GM18873 (cell line): ENCODE measurements at regions not wholly inside any gene's neighbourhood (a gene's known extent, or its start where the extent isn't known, plus 50 kb on each side); places are given as distances from the start of the nearest gene placed in this dataset.

ENCODE experiments used
- ATAC-seq: cut with Tn5 transposase; IDR thresholded peaks from one replicate; pipeline ENCODE4 v1.9.1; 2021; ENCODE audit warnings: mild to moderate bottlenecking, moderate library complexity, moderate number of reproducible peaks; ENCODE audit not compliant: unreplicated experiment, low FRiP score

DNA sequence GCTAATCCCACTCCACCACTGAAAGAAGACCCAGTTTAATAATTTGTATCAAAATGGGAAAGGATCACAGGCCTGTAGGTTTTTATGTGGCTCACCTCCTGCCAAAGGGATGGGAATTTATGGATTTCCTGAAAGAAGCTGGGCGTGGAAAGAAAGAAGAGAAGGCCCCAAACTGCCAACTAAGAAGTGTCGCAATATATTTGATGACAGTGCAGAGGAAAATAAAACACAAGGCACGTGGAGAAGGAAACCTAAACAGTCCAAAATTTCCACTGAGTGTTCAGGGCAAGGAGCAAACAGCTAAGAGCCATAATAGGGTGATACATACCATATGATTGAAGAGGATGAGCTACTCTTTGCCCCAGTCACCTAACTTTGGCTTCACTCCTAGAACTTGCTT, 667.2 kb downstream of the GATA3 start:
- no peak for ATAC-seq

DNA sequence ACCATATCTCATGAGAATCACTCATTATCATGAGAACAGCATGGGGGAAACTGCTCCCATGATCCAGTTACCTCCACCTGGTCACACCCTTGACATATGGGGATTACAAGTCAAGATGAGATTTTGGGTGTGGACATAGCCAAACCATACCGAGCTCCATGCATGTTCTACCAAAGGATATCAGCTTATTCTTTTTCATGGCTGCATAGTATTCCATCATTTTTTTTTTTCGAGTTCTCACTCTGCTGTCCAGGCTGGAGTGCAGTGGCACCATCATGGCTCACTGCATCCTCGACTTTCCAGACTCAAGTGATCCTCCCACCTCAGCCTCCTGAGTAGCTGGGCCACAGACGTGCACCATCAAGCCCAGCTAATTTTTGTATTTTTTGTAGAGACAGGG, 668.3 kb downstream of the GATA3 start:
- no peak for ATAC-seq

DNA sequence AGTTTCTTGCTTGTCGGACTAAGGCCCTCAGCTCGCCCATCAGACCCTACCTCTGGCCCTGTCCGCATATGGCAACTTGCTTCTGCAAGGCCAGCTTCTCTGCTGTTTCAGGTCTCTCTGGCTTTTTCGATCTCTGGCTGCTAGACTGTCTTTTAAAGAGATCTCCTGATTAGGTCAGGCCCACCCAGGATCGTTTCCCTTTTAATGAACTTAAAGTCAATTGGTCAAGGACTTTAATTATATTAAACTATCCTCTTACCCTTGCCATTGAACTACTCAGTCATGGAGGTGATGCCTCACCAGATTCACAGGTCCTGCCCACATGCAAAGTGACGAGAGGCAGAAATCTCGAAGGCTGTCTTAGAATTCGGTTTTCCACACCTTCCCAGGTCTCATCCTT, 670.9 kb downstream of the GATA3 start:
- ATAC-seq, result no peak

DNA sequence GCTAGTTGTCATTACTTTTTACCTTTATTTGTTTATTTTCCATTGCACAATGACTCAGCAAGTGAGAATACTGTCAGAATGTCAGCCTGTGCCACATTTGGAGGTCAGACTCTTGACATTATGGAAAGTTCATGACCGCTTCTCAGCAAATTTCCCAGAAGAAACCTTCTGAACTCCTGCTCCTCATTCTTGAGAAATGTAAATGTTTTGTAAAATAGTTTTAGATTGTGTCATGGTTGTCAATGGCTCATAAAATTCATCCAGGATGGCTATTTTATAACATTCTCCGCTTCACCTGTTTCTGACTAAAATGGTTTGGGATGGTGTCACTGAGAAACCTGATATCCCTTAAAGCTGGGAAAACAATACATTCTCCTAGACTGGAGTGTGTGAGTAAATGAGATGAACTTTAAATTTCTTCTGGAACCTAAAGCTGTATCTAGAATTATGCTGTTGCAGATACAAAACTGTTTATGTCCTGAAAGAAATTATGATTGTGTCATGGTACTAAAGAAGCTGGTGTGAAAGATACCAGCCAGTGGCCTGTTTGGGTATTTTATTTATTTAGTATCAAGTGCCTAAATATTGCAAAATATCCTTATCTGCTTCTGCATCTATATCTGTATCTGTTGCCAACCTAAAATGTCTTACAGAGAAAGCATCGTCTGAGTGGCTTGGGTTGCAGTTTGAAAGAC, 671.7 kb downstream of the GATA3 start:
- ATAC-seq, result no peak

DNA sequence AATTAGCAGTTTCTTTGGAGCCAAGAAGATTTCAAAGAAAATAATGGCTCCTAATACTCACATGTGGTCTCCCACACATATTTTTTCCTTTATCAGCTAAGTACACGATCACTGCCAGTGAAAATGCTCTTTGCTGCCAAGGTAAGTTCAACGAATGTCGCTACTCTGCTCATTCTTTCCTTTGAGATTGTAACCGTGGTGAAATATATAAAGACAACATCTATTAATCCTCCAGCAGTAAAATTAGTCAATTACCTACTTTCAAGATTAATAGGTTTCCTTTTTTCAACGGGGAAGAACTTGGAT, 672.2 kb downstream of the GATA3 start:
- ATAC-seq, result no peak

DNA sequence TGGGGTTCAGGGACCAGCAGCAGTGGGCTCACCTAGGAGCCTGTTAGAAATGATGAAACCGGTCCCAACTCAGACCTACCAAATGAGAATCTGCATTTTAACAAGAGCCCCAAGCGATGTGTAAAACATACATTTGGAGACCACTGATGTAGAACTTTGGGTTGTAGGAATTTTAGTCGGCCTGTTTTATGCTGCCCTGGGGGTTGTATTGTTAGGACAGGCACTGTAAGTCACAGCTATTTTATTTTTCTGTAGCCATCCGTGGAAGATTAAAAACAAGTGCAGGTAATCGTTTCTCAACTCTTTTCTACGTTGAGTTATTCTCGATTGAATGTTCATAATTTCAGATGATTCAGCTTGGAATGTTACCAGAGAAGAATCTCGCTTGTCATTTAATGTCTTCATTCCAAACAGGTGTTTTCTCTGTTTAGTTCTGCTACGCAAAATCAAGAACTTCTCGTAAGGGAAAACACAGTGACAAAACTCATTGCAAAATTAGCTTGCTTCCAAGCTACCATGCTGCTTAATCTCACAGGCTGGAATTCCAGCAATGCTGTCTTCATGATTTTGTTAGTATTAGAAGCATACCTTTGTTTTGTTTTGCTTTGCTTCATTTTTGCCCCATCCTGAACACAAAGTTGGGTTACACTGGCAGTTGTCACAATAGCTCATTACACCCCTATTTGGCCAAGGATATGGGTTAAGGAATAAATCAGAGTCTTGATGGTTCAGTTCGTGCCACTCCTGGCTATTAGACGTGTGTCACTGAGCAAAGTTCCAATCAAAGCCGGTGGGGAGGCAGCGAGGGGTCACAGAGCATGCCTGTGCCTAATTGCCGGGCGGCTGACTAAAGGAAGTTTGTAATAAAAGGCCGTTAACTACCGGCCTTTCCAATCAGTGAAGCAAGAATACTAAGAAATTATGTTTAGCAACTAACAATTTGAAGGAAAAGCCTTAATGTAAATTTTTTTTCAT, 676.9 kb downstream of the GATA3 start:
- ATAC-seq, result no peak

DNA sequence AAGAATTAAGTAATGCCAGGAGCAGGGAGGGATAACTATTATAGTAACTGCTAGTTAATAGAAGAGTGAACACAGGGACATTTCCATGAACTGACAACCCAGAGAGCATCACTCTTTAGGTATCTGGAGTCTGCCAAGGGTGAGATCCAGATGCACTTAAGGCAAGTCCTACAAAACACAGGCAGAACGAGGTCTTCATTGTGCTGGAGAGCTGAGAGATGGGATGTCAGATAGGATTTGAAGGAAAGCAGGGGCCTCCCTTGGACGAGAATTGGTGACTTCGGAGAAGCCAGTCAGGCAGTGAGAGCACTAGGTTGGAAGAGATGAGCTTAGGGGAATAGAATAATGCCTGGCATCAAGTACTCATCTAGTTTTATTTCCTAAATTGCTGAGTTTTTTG, 684.5 kb downstream of the GATA3 start:
- ATAC-seq, result no peak

DNA sequence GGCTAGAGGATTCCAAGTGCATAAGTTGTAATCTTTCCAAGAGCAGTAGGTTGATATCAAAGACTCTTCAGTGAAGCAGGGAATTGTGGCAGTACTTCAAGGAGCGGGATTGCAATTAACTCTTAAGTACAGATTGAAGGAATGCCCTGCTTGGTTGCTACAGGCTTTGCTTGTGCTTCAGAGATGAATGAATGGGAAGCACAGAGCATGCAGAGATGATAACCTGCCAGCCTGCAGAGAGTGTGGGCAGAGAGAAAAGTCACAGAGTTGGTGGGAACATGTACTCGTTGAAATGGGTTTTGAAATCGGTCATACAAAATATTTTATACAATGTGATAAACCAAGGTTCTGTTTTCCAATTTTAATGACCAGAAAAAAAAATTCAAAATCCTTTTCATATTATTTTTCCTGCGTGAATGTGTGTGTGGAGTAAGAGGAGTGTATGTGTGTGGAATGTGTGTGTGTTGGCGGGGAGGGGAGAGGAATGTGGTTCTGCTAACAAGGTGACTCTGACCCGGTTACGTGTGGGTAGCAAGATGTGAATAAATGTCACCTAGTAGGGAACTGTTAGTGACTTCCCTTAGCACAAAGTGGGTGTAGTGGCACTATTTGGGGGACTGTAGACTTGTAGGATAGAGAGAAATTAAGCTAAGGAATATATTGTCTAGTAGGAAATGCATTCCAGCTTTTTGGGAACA, 697.8 kb downstream of the GATA3 start:
- ATAC-seq, result no peak

DNA sequence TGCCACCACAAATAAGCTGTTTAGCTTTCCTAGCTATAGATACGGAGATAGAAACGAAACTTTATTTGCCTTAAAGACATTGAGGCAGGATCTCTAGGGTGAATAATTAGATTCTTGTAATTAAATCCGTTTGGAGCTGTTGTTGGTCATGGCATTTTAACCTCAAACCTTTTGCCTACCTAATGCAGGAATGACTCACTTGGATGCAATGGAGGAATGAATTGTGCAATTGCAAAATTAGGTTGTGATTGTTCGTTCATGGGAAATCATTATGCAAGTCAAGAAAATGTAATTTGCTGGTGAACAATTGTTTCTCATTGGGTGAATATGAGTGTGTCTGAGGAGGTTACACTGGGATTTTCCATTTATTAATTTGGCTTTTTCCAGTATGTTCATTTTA, 703.5 kb downstream of the GATA3 start:
- no peak for ATAC-seq

DNA sequence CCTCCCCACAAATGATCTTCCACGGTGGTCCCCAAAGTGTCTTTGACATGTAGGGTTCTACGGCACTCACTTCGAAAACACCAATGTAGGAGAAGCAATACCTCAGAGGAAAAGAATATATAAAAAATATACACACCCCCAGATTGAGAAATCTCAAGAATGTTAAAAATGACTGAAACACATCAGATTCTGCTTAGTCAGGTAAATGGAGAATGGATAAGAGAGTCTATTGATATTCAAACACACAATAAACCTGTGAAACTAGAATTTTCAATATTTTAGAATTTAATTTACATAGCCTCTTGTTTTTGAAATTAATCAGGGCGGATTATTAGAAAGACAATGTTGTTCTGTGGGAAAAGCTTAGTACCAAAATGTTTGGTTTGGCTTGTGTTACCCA, 712.4 kb downstream of the GATA3 start:
- no peak for ATAC-seq

DNA sequence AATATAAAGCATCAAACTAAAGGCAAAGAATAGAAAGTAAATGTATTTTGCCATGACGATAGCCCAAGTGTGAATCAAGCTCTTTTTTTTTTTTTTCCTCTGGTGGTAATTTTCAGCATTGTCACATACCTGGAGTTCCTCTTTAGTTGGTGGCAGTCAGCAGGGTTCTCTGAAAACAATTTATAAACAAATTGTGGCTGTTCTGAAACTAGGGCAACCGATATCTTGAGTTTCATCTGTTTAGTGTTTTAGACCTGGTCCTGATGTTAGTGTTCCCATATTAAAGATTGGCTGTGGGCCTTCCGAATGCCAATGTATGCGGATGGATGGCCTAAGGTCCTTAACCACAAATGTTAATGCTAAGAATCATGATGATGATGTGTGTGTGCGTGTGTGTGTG, 713.1 kb downstream of the GATA3 start:
- no peak for ATAC-seq

DNA sequence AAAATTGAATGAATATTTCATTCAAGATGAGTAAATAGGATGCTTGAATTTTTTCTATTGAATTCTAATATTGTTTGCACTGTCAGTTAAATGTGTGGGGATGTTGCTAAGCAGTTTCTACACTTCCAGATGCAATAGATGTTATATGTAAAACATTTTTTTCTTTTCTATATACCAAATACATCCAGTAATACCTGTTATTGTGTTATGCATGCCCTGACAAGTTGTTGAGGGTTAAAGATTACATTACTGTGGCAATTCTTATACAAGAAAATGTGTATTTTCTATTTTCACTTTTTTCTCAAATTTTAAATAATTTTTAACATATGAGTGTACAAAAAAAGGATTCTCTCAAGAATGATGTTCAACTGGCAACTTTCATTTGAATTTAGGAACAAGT, 713.9 kb downstream of the GATA3 start:
- no peak for ATAC-seq

DNA sequence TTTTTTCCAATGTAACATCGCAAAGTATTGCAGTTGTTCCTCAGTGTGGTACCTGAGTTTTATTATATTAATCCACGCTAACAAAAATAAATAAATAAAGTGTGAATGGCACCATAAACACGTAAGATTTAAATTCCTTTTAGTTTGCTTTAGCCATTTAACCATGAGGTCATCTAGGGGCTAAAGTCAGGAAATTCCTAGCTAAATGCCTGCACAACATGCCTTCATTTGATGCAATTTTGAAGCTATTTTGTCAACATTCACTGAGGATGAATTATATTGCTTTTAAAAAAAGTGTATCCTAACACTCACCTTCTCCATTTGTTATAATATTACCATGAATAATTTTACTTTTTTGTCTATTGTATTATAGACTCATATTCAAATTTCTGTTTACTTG, 714.4 kb downstream of the GATA3 start:
- no peak for ATAC-seq

DNA sequence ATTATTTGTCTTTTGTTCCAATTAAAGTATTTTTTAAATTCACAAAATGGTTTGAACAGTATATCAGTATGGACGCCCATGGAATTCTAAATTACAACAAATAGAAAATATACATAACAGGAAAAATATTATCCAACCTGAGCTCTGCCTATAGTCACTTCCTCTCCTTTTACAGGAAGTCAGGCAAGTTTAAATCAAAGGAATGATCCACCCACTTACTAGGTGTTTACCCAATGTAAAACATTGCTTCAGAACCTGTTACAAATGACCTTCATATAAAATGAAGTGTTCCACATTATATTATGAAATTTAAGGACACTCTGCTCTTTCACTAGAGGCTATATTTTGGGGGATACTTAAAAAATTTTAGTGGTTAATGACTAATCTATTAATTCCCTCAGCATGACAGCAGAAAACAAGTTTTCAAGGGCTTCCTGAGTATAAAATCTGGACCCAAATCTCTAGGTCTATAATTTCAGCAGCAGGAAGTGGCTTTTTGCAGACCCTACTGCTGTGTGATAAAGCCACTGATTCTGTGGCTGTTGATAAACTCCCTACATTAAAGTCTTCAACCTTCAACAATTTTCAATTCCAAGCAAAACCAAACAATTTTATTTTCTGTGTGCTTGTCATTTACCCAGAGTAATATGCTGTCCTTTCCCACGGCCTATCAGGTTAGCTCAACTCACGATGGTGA, 722.6 kb downstream of the GATA3 start:
- no peak for ATAC-seq

DNA sequence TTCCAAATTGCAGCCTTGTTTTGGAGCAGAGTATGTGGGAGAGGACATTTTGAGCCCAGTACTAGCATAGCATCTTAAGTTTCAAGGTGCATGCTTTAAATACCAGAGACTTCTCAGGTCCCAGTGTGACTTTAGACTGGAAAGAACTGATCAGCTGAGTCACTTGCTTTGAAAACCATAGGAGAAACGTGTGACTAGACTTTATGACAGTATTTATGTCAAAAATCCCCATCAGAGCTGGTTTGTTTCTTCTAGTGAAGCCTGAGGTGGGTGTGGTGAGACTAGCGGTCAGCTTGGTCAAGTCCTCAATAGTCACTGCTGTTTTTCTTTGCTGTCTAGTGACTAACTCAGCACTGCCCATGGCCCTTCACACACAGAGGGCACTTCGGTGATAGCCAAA, 724.2 kb downstream of the GATA3 start:
- ATAC-seq, result no peak

DNA sequence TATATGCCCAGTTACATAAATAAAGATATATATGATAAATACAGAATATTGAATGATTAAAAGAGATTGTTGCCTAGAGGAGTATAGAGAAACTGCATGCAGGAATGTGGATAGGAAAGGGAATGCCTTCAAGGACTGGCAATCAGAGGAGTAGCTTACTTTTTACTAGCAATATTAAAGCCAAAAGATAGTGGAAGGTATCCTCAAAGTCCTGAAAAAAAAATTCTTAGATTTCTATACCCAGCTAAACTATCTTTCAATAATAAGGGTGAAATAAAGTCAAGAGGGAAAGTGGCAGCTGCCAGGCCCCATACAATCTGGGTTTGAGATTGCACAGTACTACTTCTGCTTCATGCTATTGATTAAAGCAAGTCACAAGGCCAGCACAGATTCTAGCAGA, 733.2 kb downstream of the GATA3 start:
- ATAC-seq, result no peak

DNA sequence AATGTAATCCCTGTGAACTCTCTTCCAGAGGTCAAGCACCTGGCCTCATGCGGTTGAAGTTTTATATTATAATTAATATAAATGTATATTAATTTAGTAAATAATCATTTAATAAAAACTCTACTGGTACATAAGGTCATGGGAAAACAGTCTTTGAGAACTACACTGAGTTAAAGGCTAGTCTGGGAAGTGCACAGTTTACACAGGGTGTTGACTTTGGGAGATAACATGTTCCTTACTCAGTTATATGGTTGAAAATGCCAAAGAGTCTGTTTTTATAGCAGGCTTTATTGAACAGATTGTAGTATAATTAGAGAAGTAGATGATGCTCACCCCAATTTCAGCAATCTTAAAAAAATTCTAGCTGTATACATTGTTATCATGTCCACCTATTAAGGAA, 735.9 kb downstream of the GATA3 start:
- no peak for ATAC-seq

DNA sequence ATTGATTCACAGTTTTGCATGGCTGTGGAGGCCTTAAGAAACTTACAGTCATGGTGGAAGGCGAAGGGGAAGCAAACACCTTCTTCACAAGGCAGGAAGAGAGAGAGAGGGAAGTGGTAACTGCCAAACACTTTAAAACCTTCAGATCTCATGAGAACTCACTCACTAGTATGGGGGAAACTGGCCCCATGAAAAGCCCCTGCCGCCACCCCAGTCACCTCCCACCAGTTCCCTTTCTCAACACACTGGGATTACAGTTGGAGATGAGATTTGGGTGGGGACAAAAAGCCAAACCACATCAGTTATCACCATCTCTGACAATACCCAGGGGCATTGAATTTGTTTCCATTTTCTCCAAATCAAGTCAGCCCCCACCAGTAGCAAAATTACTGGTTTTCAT, 740.4 kb downstream of the GATA3 start:
- ATAC-seq, result no peak

DNA sequence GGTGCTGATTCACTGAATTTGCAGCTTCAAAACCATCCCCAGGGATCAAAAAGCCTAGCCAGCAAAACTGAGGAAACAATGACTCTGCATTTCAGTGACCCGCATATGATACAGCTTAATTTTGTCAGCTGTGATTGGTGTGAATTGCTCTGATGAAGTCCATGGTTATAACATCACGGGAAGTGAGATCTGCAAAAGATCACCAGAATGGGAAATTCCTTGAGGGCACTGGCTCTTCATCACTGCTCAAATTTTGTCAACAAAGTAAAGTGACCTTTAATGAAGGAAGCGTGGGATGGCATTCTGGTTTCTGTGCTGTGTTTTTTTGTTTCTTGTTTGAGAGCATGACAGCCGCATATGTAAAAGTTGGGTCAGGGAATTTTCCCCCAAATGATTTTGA, 745.9 kb downstream of the GATA3 start:
- no peak for ATAC-seq

DNA sequence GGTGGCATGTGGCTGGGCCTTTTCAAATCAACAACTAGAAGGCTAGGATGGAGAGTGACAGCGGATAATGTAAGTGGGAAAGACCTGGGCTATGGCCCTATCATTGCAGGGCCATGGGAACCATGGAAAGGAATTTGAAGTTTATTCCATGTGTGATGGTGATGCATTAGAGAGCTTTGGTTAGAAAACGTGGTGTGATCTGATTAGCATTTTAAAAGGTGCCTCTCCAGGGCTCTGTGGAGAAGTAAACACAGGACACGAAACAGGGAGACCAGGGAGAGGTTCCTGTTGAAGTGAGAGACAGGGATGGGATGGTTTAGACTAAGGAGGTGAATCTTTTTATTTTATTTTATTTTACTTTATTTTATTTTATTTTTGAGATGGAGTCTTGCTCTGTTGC, 749.5 kb downstream of the GATA3 start:
- no peak for ATAC-seq

DNA sequence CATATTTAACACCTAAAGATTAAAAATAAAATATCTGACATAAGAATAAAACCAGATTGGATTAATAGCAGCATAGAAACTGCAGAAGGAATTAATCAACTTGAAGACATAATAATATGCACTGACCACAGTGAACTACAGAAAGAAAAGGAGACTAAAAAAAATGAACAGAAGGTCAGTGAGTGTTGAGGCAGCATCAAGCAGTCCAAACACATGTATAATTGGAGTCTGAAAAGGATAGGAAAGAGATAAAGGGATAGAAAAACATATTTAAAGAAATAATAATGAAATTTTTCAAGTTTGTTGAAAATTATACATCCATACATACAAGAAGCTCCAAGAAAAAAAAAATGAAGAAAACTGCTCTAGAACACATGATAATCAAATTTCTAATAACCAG, 756.2 kb downstream of the GATA3 start:
- ATAC-seq, result no peak
